Esophagus squamous epithelium (tissue), 4 donors: ENCODE measurements at regions not wholly inside any gene's neighbourhood (a gene's known extent, or its start where the extent isn't known, plus 50 kb on each side); places are given as distances from the start of the nearest gene placed in this dataset.

Source experiments
- CTCF ChIP-seq, 6 experiments: fragments of 450-650 bp in 4 of 6; fragments of 200-600 bp in 2 of 6; sonication (generic) in 2 of 6; IDR thresholded peaks; one replicate each; pipeline ENCODE4 v1.5.1; 2016 to 2019; ENCODE audit warnings: antibody characterized with exemption in 6 of 6, mild to moderate bottlenecking in 4 of 6, moderate library complexity in 4 of 6
- POLR2A ChIP-seq, 4 donors: fragments of 450-650 bp; IDR thresholded peaks; one replicate each; pipeline ENCODE4 v1.6.1; 2017; ENCODE audit warnings: antibody characterized with exemption in 4 of 4, mild to moderate bottlenecking in 4 of 4, moderate library complexity in 3 of 4

GRCh38 chr2:52632543-52632942 is 1135.1 kb upstream of the CHAC2 start:
- TF ChIP-seq CTCF (IDR thresholded peaks at IDR 0.05) (no peak), POLR2A (IDR thresholded peaks at IDR 0.05) (no peak)
